GM23338 (cell line): ENCODE measurements at regions not wholly inside any gene's neighbourhood (a gene's known extent, or its start where the extent isn't known, plus 50 kb on each side); places are given as distances from the start of the nearest gene placed in this dataset.
A peak's percentile ranks its signal among the peaks of the same experiment; 100 is the strongest.

Experiments
- ATAC-seq: fragments of 200-7000 bp; cut with Tn5 transposase; 3 replicates; pipeline ENCODE4 v1.9.1; 2020
- DNase-seq: peaks from one replicate; pipeline ENCODE4 v3.0.0-alpha.2; 2015; ENCODE audit warnings: low spot score
- H2AFZ ChIP-seq: fragments of 200-600 bp; sonication (generic); 2 replicates; pipeline ENCODE4 v1.8.0; 2016; ENCODE audit warnings: antibody characterized with exemption, mild to moderate bottlenecking, moderate library complexity
- H3F3A ChIP-seq: fragments of 200-600 bp; sonication (generic); replicated peaks from 2 replicates; pipeline ENCODE4 v1.8.0; 2017; ENCODE audit warnings: antibody characterized with exemption, mixed run types, low read depth
- H3K27ac ChIP-seq: fragments of 200-600 bp; sonication (generic); 2 replicates; pipeline ENCODE4 v1.6.1; 2016; ENCODE audit warnings: low read depth
- H3K27me3 ChIP-seq: fragments of 200-600 bp; sonication (generic); 2 replicates; pipeline ENCODE4 v1.8.0; 2016; ENCODE audit warnings: mild to moderate bottlenecking, mixed run types, moderate library complexity; ENCODE audit not compliant: insufficient read depth
- H3K36me3 ChIP-seq: fragments of 200-600 bp; sonication (generic); 2 replicates; pipeline ENCODE4 v1.8.0; 2016; ENCODE audit warnings: mild to moderate bottlenecking; ENCODE audit not compliant: insufficient read depth
- H3K4me1 ChIP-seq: fragments of 200-600 bp; sonication (generic); 2 replicates; pipeline ENCODE4 v1.8.0; 2016; ENCODE audit warnings: mild to moderate bottlenecking, moderate library complexity; ENCODE audit not compliant: insufficient read depth
- H3K4me2 ChIP-seq: fragments of 200-600 bp; sonication (generic); 2 replicates; pipeline ENCODE4 v1.7.1; 2017; ENCODE audit warnings: mixed run types
- H3K4me3 ChIP-seq: fragments of 200-600 bp; sonication (generic); 2 replicates; pipeline ENCODE4 v1.6.1; 2016; ENCODE audit warnings: mixed run types
- H3K79me2 ChIP-seq: fragments of 200-600 bp; sonication (generic); replicated peaks from 2 replicates; pipeline ENCODE4 v1.8.0; 2017; ENCODE audit warnings: mild to moderate bottlenecking; ENCODE audit not compliant: insufficient read depth
- H3K9me2 ChIP-seq: fragments of 200-600 bp; sonication (generic); 2 replicates; pipeline ENCODE4 v1.8.0; 2017; ENCODE audit not compliant: insufficient read depth
- H4K20me1 ChIP-seq: fragments of 200-600 bp; sonication (generic); replicated peaks from 2 replicates; pipeline ENCODE4 v1.8.0; 2017; ENCODE audit warnings: mild to moderate bottlenecking; ENCODE audit not compliant: insufficient read depth
- H3K27ac Mint-ChIP-seq: 2 replicates; pipeline ENCODE4 v1.8.0; 2020; ENCODE audit warnings: inconsistent platforms, mild to moderate bottlenecking, moderate library complexity, mixed read lengths
- H3K27me3 Mint-ChIP-seq: 3 replicates; pipeline ENCODE4 v1.8.0; 2022; ENCODE audit warnings: low read depth, mild to moderate bottlenecking, moderate library complexity, mixed read lengths, inconsistent platforms; ENCODE audit not compliant: insufficient read depth, poor library complexity
- H3K36me3 Mint-ChIP-seq: 3 replicates; pipeline ENCODE4 v1.8.0; 2021; ENCODE audit warnings: low read depth, mild to moderate bottlenecking, inconsistent platforms, moderate library complexity, mixed read lengths
- H3K4me1 Mint-ChIP-seq: 3 replicates; pipeline ENCODE4 v1.8.0; 2020; ENCODE audit warnings: mild to moderate bottlenecking, inconsistent platforms, mixed read lengths
- H3K4me3 Mint-ChIP-seq: 3 replicates; pipeline ENCODE4 v1.8.0; 2021; ENCODE audit warnings: moderate library complexity, mild to moderate bottlenecking, inconsistent platforms, mixed read lengths
- H3K9me3 Mint-ChIP-seq: 3 replicates; pipeline ENCODE4 v1.8.0; 2020; ENCODE audit warnings: moderate library complexity, mild to moderate bottlenecking, inconsistent platforms, mixed read lengths
- REST ChIP-seq: IDR thresholded peaks from one replicate; pipeline ENCODE4 v1.6.1; 2018; ENCODE audit warnings: antibody characterized with exemption; ENCODE audit not compliant: unreplicated experiment
- ZNF462 ChIP-seq: fragments of 250-450 bp; sonication (Bioruptor Pico); IDR thresholded peaks from 2 replicates; pipeline ENCODE4 v1.5.0; 2020; ENCODE audit warnings: mild to moderate bottlenecking, moderate library complexity

DNA sequence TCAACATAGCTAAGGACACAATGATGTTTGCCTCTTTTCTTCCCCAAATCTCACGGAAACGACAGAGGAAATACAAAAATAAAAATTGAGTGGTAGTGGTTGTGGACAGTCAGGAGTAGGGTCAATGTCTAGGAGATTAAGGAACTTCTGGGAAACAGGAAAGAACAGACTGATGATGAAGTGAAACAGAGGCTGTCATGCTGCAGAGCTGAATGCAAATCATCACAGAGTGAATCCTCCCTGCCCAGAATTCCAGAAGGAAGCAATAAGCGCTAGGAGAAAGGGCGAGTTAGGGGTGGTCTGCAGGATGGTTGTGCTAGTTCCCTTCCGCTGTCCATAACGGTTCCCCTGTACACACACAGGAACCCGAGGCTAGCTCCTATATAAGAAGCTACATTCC is 64.7 kb upstream of the POMGNT2 start:
- peaks cover 10% of the 10 kb centered on the region; the same call in 1 of the 2 replicates for H3K9me2 ChIP-seq
- Mint-ChIP-seq H3K4me3 (no peak overlapping the region), H3K36me3 (peaks cover 5% of the 10 kb centered on the region; the same call in 1 of the 3 replicates), H3K27ac (no peak overlapping the region), H3K9me3 (peaks cover 5% of the 10 kb centered on the region; the same call in 2 of the 3 replicates), H3K27me3 (no peaks in the 10 kb centered on the region), H3K4me1 (peaks cover 14% of the 10 kb centered on the region)
- TF ChIP-seq REST: no peak
- no peak for TF ChIP-seq ZNF462 (CRISPR knock-in tag)
- H3K4me3 ChIP-seq: no peak overlapping the region
- no peak overlapping the region for H3K27ac ChIP-seq
- H3K27me3 ChIP-seq: no peaks in the 10 kb centered on the region
- ATAC-seq: no peak
- DNase-seq: no peak
- no peaks in the 10 kb centered on the region for H3K79me2 ChIP-seq
- no peaks in the 10 kb centered on the region for H4K20me1 ChIP-seq
- no peaks in the 10 kb centered on the region for H3K36me3 ChIP-seq
- H3F3A ChIP-seq: no peaks in the 10 kb centered on the region
- H3K4me1 ChIP-seq: peaks cover 9% of the 10 kb centered on the region
- H2AFZ ChIP-seq: peak overlapping the region; percentile 2; the same call in 1 of the 2 replicates
- H3K4me2 ChIP-seq: no peak overlapping the region
